ENCODE measurements at regions not wholly inside any gene's neighbourhood (a gene's known extent, or its start where the extent isn't known, plus 50 kb on each side); places are given as distances from the start of the nearest gene placed in this dataset.

DNA sequence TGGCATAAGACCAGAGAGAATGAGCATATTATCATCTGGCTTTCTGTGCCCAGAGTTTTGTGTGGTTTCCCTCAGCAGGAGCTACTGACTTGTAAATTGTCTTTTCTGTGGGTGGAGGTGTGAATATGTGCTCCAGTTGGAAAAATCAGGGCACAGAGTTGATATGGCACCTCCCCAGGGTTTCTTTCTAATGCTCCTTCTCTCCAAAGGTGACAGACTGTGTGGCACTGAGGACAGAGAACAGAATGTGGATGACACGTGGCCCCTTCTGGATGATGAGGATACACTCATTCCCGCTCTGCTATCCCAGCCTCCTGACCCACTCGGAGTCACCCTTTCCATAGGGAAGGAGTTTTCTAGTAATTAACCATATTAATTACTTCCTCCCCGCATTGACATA lies 221.0 kb downstream of the ICE1 start:
- 83 to 85% methylated on average over 4 of the region's 4 CpGs for WGBS, 2 donors
- intact Hi-C loops (cut with DNase I; ENCODE audit: low total_unique reads), result no loop called here
- no peak overlapping the region for H3K4me3 ChIP-seq (ENCODE audit: low read depth, poor library complexity, severe bottlenecking)
- TF ChIP-seq, protein P1, sequence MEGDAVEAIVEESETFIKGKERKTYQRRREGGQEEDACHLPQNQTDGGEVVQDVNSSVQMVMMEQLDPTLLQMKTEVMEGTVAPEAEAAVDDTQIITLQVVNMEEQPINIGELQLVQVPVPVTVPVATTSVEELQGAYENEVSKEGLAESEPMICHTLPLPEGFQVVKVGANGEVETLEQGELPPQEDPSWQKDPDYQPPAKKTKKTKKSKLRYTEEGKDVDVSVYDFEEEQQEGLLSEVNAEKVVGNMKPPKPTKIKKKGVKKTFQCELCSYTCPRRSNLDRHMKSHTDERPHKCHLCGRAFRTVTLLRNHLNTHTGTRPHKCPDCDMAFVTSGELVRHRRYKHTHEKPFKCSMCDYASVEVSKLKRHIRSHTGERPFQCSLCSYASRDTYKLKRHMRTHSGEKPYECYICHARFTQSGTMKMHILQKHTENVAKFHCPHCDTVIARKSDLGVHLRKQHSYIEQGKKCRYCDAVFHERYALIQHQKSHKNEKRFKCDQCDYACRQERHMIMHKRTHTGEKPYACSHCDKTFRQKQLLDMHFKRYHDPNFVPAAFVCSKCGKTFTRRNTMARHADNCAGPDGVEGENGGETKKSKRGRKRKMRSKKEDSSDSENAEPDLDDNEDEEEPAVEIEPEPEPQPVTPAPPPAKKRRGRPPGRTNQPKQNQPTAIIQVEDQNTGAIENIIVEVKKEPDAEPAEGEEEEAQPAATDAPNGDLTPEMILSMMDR (IDR thresholded peaks at IDR 0.05), result no peak
- TF ChIP-seq POLR2A (IDR thresholded peaks at IDR 0.05), result no peak
- DNase-seq (ENCODE audit: low spot score in 2 of 2), result no peak

DNA sequence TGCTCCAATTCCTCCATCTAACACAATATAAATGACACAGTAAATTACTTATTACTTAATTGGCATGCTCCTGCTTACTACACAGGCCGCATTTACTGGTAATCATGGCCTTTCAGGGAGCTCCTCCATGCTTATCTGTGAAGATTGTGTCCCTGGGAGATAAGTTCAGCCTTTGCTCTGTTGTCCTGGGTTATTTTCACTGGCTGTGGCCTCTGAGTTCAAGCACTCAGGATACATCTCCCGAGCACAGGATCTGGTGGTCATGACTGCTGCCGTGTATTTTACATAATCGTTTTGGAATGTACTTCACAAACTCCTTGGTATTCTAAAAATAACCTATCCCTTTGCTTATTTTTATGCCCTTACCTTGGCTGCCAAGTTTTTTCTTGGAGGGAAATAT lies 215.7 kb downstream of the ICE1 start:
- TF ChIP-seq, protein P1 (IDR thresholded peaks at IDR 0.05), result no peak
- no peak for TF ChIP-seq POLR2A (IDR thresholded peaks at IDR 0.05)
- intact Hi-C loops (cut with DNase I; ENCODE audit: low total_unique reads), result no loop called here
- 44 to 46% methylated on average over 4 of the region's 4 CpGs for WGBS, 2 donors
- no peak overlapping the region for H3K4me3 ChIP-seq (ENCODE audit: low read depth, poor library complexity, severe bottlenecking)
- DNase-seq (ENCODE audit: low spot score in 2 of 2), result no peak

DNA sequence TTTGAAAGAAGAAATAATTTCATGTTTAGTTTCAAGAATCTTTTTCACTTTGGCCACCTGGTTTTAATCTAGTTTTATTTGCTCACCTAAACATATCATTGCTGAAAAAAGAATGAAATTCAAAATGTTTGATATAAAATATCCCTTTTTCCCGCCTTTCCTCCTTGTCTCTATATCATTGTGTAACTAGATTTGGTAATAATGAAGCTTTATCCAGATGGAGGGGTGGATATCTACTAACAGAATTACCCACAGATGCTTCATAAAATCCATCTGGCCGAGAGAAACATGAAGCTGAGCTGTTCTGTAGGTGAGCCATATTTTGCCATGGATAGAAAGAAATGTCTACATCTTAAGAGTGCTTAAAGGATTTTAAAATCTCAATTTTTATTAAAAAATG lies 214.7 kb downstream of the ICE1 start:
- WGBS, 2 donors, result 33 to 36% methylated on average over 2 of the region's 2 CpGs
- no peak for TF ChIP-seq POLR2A (IDR thresholded peaks at IDR 0.05)
- TF ChIP-seq, protein P1 (IDR thresholded peaks at IDR 0.05), result no peak
- H3K4me3 ChIP-seq (ENCODE audit: low read depth, poor library complexity, severe bottlenecking), result no peak overlapping the region
- DNase-seq (ENCODE audit: low spot score in 2 of 2), result no peak
- intact Hi-C loops (cut with DNase I; ENCODE audit: low total_unique reads), result no loop called here

DNA sequence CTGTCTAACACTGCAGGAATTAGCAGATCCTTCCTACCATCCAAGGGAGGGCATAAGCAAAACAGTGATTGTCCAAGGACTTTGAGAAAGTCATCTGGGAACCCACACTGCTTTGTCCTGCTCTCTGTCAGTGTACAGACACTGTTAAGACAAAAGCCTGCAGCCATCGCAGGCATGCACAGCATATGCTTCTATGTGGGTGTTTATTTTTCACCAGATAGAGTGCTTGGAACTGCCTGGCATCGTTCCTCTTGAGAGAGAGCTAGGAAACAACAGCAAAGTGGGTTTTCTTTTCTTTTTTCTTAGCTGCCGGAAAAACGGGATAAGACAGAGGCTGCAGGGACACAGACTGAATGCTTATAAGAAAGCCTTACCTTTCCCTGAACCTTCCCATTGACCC lies 212.3 kb downstream of the ICE1 start:
- DNase-seq (ENCODE audit: low spot score in 2 of 2), result no peak
- 47 to 67% methylated on average over 4 of the region's 4 CpGs for WGBS, 2 donors
- intact Hi-C loops (cut with DNase I; ENCODE audit: low total_unique reads), result no loop called here
- TF ChIP-seq POLR2A (IDR thresholded peaks at IDR 0.05), result no peak
- TF ChIP-seq, protein P1 (IDR thresholded peaks at IDR 0.05), result no peak
- H3K4me3 ChIP-seq (ENCODE audit: low read depth, poor library complexity, severe bottlenecking), result no peak overlapping the region

DNA sequence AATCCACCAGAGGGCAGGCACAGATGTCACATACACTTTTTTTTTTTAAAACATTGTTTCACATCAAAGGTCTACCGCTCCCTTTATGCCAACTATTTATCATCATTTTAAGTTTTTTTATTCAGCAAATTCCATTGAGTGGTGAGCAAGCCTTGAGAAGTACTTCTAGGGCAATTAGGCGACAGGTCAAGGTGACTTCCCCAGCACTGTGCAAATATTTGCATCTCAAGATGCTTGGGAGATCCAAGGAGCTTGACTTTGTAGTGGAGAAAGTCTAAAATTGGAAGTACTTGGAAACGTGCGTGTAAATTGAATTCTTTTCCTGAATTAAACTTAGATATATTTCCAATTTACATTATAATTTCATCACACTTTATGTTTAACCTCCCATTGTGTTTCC lies 211.1 kb downstream of the ICE1 start:
- intact Hi-C loops (cut with DNase I; ENCODE audit: low total_unique reads), result no loop called here
- H3K4me3 ChIP-seq (ENCODE audit: low read depth, poor library complexity, severe bottlenecking), result no peak overlapping the region
- no peak for DNase-seq (ENCODE audit: low spot score in 2 of 2)
- WGBS, 2 donors, result 79 to 94% methylated on average over 4 of the region's 4 CpGs
- no peak for TF ChIP-seq POLR2A (IDR thresholded peaks at IDR 0.05)
- TF ChIP-seq, protein P1 (IDR thresholded peaks at IDR 0.05), result no peak

DNA sequence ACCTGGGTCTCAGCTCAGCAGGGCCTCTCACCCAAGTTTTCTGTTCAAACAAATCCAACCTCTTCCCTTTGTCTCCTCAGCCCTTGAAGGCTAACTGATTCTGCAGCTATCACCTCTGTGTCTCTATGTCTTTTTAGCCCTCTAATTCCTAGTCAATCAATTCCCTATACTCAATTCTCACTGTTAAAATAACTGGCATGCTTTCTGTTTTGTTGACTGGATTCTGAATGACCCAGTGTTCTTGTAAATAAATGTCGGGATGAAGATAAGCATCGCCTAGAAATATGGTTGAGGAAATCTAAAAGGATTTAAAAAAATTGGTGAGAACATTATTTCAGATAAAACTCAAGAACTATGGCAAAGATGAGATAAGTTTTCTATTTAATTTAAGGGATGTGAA lies 210.2 kb downstream of the ICE1 start:
- intact Hi-C loops (cut with DNase I; ENCODE audit: low total_unique reads), result no loop called here
- WGBS, 2 donors, result 87 to 94% methylated on average over 2 of the region's 2 CpGs
- no peak for DNase-seq (ENCODE audit: low spot score in 2 of 2)
- TF ChIP-seq POLR2A (IDR thresholded peaks at IDR 0.05), result no peak
- TF ChIP-seq, protein P1 (IDR thresholded peaks at IDR 0.05), result no peak
- H3K4me3 ChIP-seq (ENCODE audit: low read depth, poor library complexity, severe bottlenecking), result no peak overlapping the region
